ENCODE measurements at regions not wholly inside any gene's neighbourhood (a gene's known extent, or its start where the extent isn't known, plus 50 kb on each side); places are given as distances from the start of the nearest gene placed in this dataset.
A peak's percentile ranks its signal among the peaks of the same experiment; 100 is the strongest.

- DNase-seq (ENCODE audit: low read depth in 2 of 2, low spot score in 1 of 2), result no peak
Observed at GRCh38 chr13:40238761-40239160, 427.7 kb downstream of the FOXO1 start.

- no peak for DNase-seq (ENCODE audit: low read depth in 2 of 2, low spot score in 1 of 2)
Observed at GRCh38 chr13:40240293-40240692, 426.1 kb downstream of the FOXO1 start.

- DNase-seq (ENCODE audit: low read depth in 2 of 2, low spot score in 1 of 2), result no peak
Observed at GRCh38 chr13:40241125-40241798, 425.2 kb downstream of the FOXO1 start.

GRCh38 chr13:40243047-40243446 is 423.4 kb downstream of the FOXO1 start:
- DNase-seq (ENCODE audit: low read depth in 2 of 2, low spot score in 1 of 2), result no peak

GRCh38 chr13:40243982-40244381 is 422.5 kb downstream of the FOXO1 start:
- no peak for DNase-seq (ENCODE audit: low read depth in 2 of 2, low spot score in 1 of 2)

GRCh38 chr13:40245567-40245966 is 420.9 kb downstream of the FOXO1 start:
- no peak for DNase-seq (ENCODE audit: low read depth in 2 of 2, low spot score in 1 of 2)

- no peak for DNase-seq (ENCODE audit: low read depth in 2 of 2, low spot score in 1 of 2)
Observed at GRCh38 chr13:40247845-40248244, 418.6 kb downstream of the FOXO1 start.

GRCh38 chr13:40251343-40252032 is 415.0 kb downstream of the FOXO1 start:
- no peak for DNase-seq (ENCODE audit: low read depth in 2 of 2, low spot score in 1 of 2)

- DNase-seq (ENCODE audit: low read depth in 2 of 2, low spot score in 1 of 2), result no peak
Observed at GRCh38 chr13:40252241-40252640, 414.2 kb downstream of the FOXO1 start.

- DNase-seq (ENCODE audit: low read depth in 2 of 2, low spot score in 1 of 2), result no peak
Observed at GRCh38 chr13:40252676-40253075, 413.8 kb downstream of the FOXO1 start.

- DNase-seq (ENCODE audit: low read depth in 2 of 2, low spot score in 1 of 2), result no peak
Observed at GRCh38 chr13:40254394-40254793, 412.0 kb downstream of the FOXO1 start.

GRCh38 chr13:40255551-40255950 is 410.9 kb downstream of the FOXO1 start:
- DNase-seq (ENCODE audit: low read depth in 2 of 2, low spot score in 1 of 2), result no peak

- no peak for DNase-seq (ENCODE audit: low read depth in 2 of 2, low spot score in 1 of 2)
Observed at GRCh38 chr13:40259899-40260298, 406.5 kb downstream of the FOXO1 start.

- no peak for DNase-seq (ENCODE audit: low read depth in 2 of 2, low spot score in 1 of 2)
Observed at GRCh38 chr13:40261336-40261735, 405.1 kb downstream of the FOXO1 start.

- DNase-seq (ENCODE audit: low read depth in 2 of 2, low spot score in 1 of 2), result no peak
Observed at GRCh38 chr13:40261947-40262346, 404.5 kb downstream of the FOXO1 start.

- no peak for DNase-seq (ENCODE audit: low read depth in 2 of 2, low spot score in 1 of 2)
Observed at GRCh38 chr13:40269086-40269485, 397.4 kb downstream of the FOXO1 start.

GRCh38 chr13:40270726-40271125 is 395.7 kb downstream of the FOXO1 start:
- no peak for DNase-seq (ENCODE audit: low read depth in 2 of 2, low spot score in 1 of 2)

GRCh38 chr13:40271271-40271885 is 395.1 kb downstream of the FOXO1 start:
- DNase-seq (ENCODE audit: low read depth in 2 of 2, low spot score in 1 of 2), result no peak

- DNase-seq (ENCODE audit: low read depth in 2 of 2, low spot score in 1 of 2), result peak in 1 of 2 donors; percentile 9
Observed at GRCh38 chr13:40271931-40272775, 394.3 kb downstream of the FOXO1 start.

GRCh38 chr13:40272776-40273139 is 393.7 kb downstream of the FOXO1 start:
- DNase-seq (ENCODE audit: low read depth in 2 of 2, low spot score in 1 of 2), result no peak

GRCh38 chr13:40273253-40274025 is 393.0 kb downstream of the FOXO1 start:
- no peak for DNase-seq (ENCODE audit: low read depth in 2 of 2, low spot score in 1 of 2)

Measured in stimulated activated CD8-positive, alpha-beta memory T cell treated with anti-CD3 and anti-CD28 coated beads, Interleukin-4, amount 100 ng/mL, for 1 hour (primary cell).